T1000 (cell line): ENCODE measurements at regions not wholly inside any gene's neighbourhood (a gene's known extent, or its start where the extent isn't known, plus 50 kb on each side); places are given as distances from the start of the nearest gene placed in this dataset.
"Not testable (repeated sequence)": the region's sequence is repeated elsewhere in the genome, so short reads cannot be mapped to it uniquely, and the experiment has no call there.

Experiments
- DNase-seq: peaks from one replicate; lab custom pipeline; 2025; ENCODE audit warnings: mixed read lengths; lab: John Stamatoyannopoulos, UW

GRCh38 chr3:124318656-124319055 is 326.7 kb upstream of the ROPN1 start:
- no peak for DNase-seq

- DNase-seq: no peak
Measured at GRCh38 chr3:124320976-124321375, 329.1 kb upstream of the ROPN1 start.

- DNase-seq: no peak
Measured at GRCh38 chr3:124322309-124322880, 330.5 kb upstream of the ROPN1 start.

- no peak for DNase-seq
Measured at GRCh38 chr3:124322966-124323365, 331.0 kb upstream of the ROPN1 start.

- DNase-seq: no peak
Measured at GRCh38 chr3:124325248-124325647, 333.3 kb upstream of the ROPN1 start.

- DNase-seq: no peak
Measured at GRCh38 chr3:124329723-124330122, 337.8 kb upstream of the ROPN1 start.

- DNase-seq: no peak
Measured at GRCh38 chr3:124333931-124334640, 342.2 kb upstream of the ROPN1 start.

- DNase-seq: no peak
Measured at GRCh38 chr3:124336067-124336656, 344.2 kb upstream of the ROPN1 start.

- DNase-seq: no peak
Measured at GRCh38 chr3:124345845-124346244, 353.9 kb upstream of the ROPN1 start.

GRCh38 chr3:124346487-124346886 is 354.6 kb upstream of the ROPN1 start:
- DNase-seq: no peak

GRCh38 chr3:124347418-124347817 is 355.5 kb upstream of the ROPN1 start:
- DNase-seq: no peak

GRCh38 chr3:124348555-124348954 is 356.6 kb upstream of the ROPN1 start:
- not testable (repeated sequence) for DNase-seq

GRCh38 chr3:124351430-124352148 is 359.7 kb upstream of the ROPN1 start:
- DNase-seq: peak; percentile 1

- no peak for DNase-seq
Measured at GRCh38 chr3:124352149-124352539, 360.2 kb upstream of the ROPN1 start.

GRCh38 chr3:124353691-124354090 is 361.8 kb upstream of the ROPN1 start:
- DNase-seq: no peak

- DNase-seq: no peak
Measured at GRCh38 chr3:124354150-124354549, 362.2 kb upstream of the ROPN1 start.

- DNase-seq: no peak
Measured at GRCh38 chr3:124358156-124358555, 366.2 kb upstream of the ROPN1 start.

- no peak for DNase-seq
Measured at GRCh38 chr3:124360155-124360554, 368.2 kb upstream of the ROPN1 start.

- no peak for DNase-seq
Measured at GRCh38 chr3:124360563-124360962, 368.6 kb upstream of the ROPN1 start.

GRCh38 chr3:124361566-124361965 is 368.7 kb upstream of the UMPS start:
- DNase-seq: no peak

GRCh38 chr3:124362455-124362854 is 367.8 kb upstream of the UMPS start:
- DNase-seq: no peak

GRCh38 chr3:124363476-124363875 is 366.8 kb upstream of the UMPS start:
- DNase-seq: peak; percentile 27
